Suprapubic skin (tissue), 4 donors: ENCODE measurements at regions not wholly inside any gene's neighbourhood (a gene's known extent, or its start where the extent isn't known, plus 50 kb on each side); places are given as distances from the start of the nearest gene placed in this dataset.

ENCODE experiments used
- CTCF ChIP-seq, 2 donors: fragments of 200-600 bp in 1 of 2; fragments of 450-650 bp in 1 of 2; sonication (generic) in 1 of 2; IDR thresholded peaks; one replicate each; pipeline ENCODE4 v1.5.1; 2016 to 2019; ENCODE audit warnings: antibody characterized with exemption in 2 of 2, mild to moderate bottlenecking in 1 of 2, moderate library complexity in 1 of 2
- EP300 ChIP-seq: sonication (generic); formaldehyde crosslinking; IDR thresholded peaks from one replicate; pipeline ENCODE4 v1.6.1; 2017; ENCODE audit warnings: antibody characterized with exemption
- POLR2A ChIP-seq, 2 donors: fragments of 450-650 bp; IDR thresholded peaks; one replicate each; pipeline ENCODE4 v1.6.1; 2017; ENCODE audit warnings: antibody characterized with exemption in 2 of 2, mild to moderate bottlenecking in 2 of 2, moderate library complexity in 2 of 2
- POLR2AphosphoS5 ChIP-seq, 3 donors: sonication (generic); formaldehyde crosslinking; IDR thresholded peaks; one replicate each; pipeline ENCODE4 v1.6.1; 2017; ENCODE audit warnings: antibody characterized with exemption in 3 of 3

DNA sequence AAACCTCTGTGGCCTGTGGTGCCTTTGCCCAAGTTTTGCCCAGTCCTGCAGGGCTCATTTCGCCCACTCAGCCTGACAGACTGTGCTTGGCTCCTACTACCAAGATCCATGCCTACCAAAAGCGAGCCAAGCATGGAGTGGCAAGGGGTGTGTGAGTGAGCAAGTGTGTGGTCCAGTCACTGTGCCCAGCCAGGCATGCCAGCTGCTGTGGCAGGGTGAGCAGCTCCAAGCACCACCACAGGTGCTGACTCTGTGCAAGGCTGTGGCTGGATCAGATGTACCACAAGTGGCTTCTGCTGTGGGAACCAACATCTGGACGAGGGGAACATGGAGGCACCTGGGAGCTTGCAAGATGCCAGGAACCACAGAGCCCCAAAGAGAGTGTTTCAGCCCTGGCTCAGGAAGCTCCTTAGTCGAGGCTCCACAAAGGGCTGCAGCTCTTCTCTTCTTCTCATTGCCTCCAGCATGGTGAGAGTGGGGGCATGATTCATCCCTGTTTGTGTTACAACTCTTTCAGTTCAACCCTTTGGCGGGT lies 1564.2 kb upstream of the MIR17HG start:
- TF ChIP-seq POLR2A (IDR thresholded peaks at IDR 0.05): no peak
- TF ChIP-seq CTCF (IDR thresholded peaks at IDR 0.05): no peak
- TF ChIP-seq POLR2AphosphoS5 (IDR thresholded peaks at IDR 0.05): no peak
- no peak for TF ChIP-seq EP300
